Prostate gland (tissue), 2 donors: ENCODE measurements at regions not wholly inside any gene's neighbourhood (a gene's known extent, or its start where the extent isn't known, plus 50 kb on each side); places are given as distances from the start of the nearest gene placed in this dataset.

Experiments used
- CTCF ChIP-seq, 4 experiments: fragments of 200-600 bp in 2 of 4; fragments of 450-650 bp in 2 of 4; sonication (generic) in 2 of 4; IDR thresholded peaks; 1 replicate in 3 of 4; 2 replicates in 1 of 4; pipeline ENCODE4 v1.5.1; 2016 to 2019; ENCODE audit warnings: antibody characterized with exemption in 4 of 4, mild to moderate bottlenecking in 2 of 4, moderate library complexity in 2 of 4
- POLR2A ChIP-seq: fragments of 450-650 bp; IDR thresholded peaks from one replicate; pipeline ENCODE4 v1.6.1; 2016; ENCODE audit warnings: antibody characterized with exemption, mild to moderate bottlenecking

DNA sequence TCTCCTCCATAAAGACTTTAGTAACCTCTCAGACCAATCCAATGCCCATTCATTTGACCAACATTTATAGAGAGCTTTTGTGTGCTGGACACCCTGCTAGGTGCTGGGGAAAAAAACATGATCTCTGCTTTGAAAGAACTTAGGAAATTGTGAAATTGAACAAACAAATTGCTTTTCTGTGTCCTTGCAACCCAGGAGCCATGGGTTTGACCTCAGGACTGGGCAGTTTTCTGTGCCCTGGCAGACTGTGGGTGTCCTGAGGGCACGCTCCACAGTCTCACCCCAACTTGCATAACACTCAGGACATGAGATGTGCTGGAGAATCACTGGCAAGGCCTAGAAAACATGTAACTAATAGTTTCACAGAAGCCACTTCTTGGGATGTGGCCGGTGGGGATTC lies 429.1 kb upstream of the ZMIZ1 start:
- TF ChIP-seq POLR2A (no peak), CTCF (IDR thresholded peaks at IDR 0.05) (no peak)
